HG03460 (cell line): ENCODE measurements at regions not wholly inside any gene's neighbourhood (a gene's known extent, or its start where the extent isn't known, plus 50 kb on each side); places are given as distances from the start of the nearest gene placed in this dataset.

Experiments used
- ATAC-seq: cut with Tn5 transposase; IDR thresholded peaks from one replicate; pipeline ENCODE4 v1.9.1; 2021; ENCODE audit not compliant: unreplicated experiment

GRCh38 chr10:55024713-55025112 is 223.7 kb upstream of the PCDH15 start:
- no peak for ATAC-seq

- ATAC-seq, result no peak
These were observed 218.4 kb upstream of the PCDH15 start for GRCh38 chr10:55019439-55019838.

GRCh38 chr10:55013318-55013717 is 212.3 kb upstream of the PCDH15 start:
- ATAC-seq, result no peak

GRCh38 chr10:55002420-55002819 is 201.4 kb upstream of the PCDH15 start:
- ATAC-seq, result no peak

GRCh38 chr10:55001422-55001821 is 200.4 kb upstream of the PCDH15 start:
- no peak for ATAC-seq

GRCh38 chr10:54993148-54993547 is 192.1 kb upstream of the PCDH15 start:
- no peak for ATAC-seq

- no peak for ATAC-seq
These were observed 184.7 kb upstream of the PCDH15 start for GRCh38 chr10:54985732-54986131.

- no peak for ATAC-seq
These were observed 182.2 kb upstream of the PCDH15 start for GRCh38 chr10:54983255-54983654.

GRCh38 chr10:54962134-54962900 is 161.3 kb upstream of the PCDH15 start:
- ATAC-seq, result no peak

GRCh38 chr10:54961040-54961439 is 160.0 kb upstream of the PCDH15 start:
- ATAC-seq, result no peak

GRCh38 chr10:54958844-54959243 is 157.8 kb upstream of the PCDH15 start:
- ATAC-seq, result no peak

GRCh38 chr10:54947605-54948004 is 146.6 kb upstream of the PCDH15 start:
- no peak for ATAC-seq

- ATAC-seq, result no peak
These were observed 139.4 kb upstream of the PCDH15 start for GRCh38 chr10:54940418-54940817.

- ATAC-seq, result no peak
These were observed 113.0 kb upstream of the PCDH15 start for GRCh38 chr10:54914049-54914448.

- ATAC-seq, result no peak
These were observed 108.1 kb upstream of the PCDH15 start for GRCh38 chr10:54909165-54909564.

GRCh38 chr10:54908019-54908418 is 107.0 kb upstream of the PCDH15 start:
- no peak for ATAC-seq

GRCh38 chr10:54906940-54907339 is 105.9 kb upstream of the PCDH15 start:
- no peak for ATAC-seq

- no peak for ATAC-seq
These were observed 104.7 kb upstream of the PCDH15 start for GRCh38 chr10:54905578-54906192.

- ATAC-seq, result no peak
These were observed 103.8 kb upstream of the PCDH15 start for GRCh38 chr10:54904833-54905232.

- ATAC-seq, result no peak
These were observed 102.7 kb upstream of the PCDH15 start for GRCh38 chr10:54903745-54904144.

GRCh38 chr10:54900584-54900983 is 99.6 kb upstream of the PCDH15 start:
- ATAC-seq, result no peak

- no peak for ATAC-seq
These were observed 80.0 kb upstream of the PCDH15 start for GRCh38 chr10:54880996-54881395.

GRCh38 chr10:54869022-54869421 is 68.0 kb upstream of the PCDH15 start:
- ATAC-seq, result no peak
